NCI-H1417 treated with DMSO at 0.1 percent for 48 hours (cell line): ENCODE measurements at regions not wholly inside any gene's neighbourhood (a gene's known extent, or its start where the extent isn't known, plus 50 kb on each side); places are given as distances from the start of the nearest gene placed in this dataset.
"Not testable (repeated sequence)": the region's sequence is repeated elsewhere in the genome, so short reads cannot be mapped to it uniquely, and the experiment has no call there.

Source experiments
- DNase-seq: peaks from one replicate; lab custom pipeline; 2025; lab: John Stamatoyannopoulos, UW

DNA sequence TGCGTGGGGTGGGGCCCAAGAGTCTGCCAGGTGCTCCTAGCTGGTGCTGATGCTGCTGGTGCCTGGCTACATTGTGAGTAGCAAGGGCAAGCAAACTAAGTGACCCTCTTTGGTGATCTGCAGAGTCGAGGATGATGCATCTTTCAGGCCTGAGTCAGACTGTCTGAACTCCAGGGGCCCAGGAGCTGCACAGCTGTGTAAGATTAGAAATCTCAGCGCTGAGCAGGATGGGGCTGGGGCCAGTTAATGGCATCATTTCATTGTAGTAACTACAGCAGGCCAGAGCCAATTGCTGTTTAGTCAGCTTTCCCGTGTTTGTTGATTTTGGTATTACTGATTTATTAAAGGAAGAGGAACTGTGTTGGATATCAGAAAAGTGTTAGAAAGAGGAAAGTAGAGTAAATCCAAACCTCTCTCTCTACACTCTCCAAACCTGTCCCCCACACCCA, 365.2 kb downstream of the PAX1 start:
- no peak for DNase-seq

DNA sequence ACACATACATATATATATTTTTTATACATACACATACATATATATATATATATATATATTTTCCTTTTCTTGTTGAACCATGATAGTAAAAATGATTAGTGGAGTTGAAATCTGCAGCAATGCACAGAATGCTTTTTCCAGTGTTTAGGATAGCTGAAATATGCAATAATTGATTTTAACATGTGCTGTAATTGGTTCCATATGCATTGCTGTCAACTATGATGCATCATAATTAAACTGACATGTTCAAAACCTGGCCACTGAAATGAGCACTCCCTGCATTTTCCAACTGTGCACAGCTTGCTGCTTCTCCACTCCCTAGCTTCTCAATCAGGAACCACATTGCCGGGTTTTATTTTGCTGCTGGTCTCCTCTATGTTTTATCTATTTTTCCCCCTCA, 358.3 kb downstream of the PAX1 start:
- DNase-seq: no peak

DNA sequence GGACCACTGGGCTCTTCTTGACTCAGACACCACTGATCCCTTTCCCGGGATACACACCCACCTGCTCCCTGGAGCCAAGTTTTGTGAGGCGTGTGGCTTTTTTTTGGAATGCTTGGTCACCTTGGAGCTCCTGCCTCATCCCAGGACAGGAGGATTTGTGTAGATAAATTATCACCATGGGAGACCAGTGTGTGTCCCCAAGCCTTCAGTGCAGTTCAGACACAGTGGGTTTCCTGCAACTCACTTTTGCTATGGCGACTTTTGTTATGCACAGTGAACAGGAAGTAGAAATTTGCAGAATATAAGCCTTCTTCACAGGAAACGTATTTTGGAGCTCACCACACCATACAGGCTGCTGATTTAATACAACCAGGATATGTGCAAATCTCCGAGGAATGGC, 357.4 kb downstream of the PAX1 start:
- no peak for DNase-seq

DNA sequence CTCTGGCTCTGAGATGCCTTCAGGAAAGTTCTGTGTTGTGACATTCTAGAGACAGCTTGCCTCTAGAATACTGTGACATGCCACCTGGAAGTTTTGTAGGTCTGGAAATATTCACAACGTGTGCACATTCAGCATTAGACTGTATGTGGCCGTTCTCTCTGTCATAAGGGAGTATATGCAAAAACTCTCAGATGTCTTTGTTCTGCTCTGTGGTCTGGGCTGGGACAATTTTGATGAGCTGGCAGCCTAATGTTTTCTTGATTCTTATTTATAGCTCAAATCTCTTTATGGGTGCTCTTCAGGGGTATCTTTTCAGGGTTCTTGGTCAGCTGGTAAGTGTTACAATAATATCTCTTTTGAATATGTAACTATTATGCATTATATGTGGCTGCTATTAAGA, 355.1 kb downstream of the PAX1 start:
- no peak for DNase-seq

DNA sequence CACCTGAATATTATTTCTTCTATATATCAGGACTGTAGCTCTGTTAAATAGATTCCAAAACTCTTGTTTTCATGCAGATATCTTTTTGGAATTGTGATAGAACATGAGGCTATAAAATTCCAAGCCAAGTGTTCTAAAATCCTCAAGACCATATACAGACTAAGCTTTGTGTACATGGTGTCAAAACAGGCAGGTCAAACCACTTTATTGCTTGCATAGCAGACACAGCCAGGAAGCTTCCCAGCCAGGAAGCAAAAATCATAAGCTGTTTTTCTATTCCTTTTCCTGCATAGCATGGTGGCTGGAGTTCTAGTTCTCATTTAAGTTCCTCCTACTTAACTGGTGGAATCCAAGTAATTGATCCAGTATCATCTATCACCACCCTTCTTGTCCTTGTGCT, 353.3 kb downstream of the PAX1 start:
- no peak for DNase-seq

DNA sequence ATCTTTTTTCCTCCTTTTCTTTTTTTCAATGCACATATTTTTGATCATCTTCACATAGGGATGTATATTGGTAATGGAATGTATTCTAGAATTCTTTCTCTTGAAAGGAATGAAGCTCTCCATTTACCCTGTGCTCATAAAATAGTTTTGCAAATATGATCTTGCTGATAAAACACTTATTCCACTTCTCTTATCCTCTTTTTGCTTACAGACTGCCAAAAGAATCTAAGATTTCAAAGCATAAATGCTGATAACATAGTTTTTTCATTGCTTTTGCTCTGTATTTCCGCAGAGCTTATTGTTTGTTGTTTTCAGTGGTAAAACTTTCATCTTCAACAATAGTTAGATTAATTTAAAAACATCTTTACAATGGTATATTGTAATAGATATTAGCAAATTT, 350.5 kb downstream of the PAX1 start:
- DNase-seq: no peak

DNA sequence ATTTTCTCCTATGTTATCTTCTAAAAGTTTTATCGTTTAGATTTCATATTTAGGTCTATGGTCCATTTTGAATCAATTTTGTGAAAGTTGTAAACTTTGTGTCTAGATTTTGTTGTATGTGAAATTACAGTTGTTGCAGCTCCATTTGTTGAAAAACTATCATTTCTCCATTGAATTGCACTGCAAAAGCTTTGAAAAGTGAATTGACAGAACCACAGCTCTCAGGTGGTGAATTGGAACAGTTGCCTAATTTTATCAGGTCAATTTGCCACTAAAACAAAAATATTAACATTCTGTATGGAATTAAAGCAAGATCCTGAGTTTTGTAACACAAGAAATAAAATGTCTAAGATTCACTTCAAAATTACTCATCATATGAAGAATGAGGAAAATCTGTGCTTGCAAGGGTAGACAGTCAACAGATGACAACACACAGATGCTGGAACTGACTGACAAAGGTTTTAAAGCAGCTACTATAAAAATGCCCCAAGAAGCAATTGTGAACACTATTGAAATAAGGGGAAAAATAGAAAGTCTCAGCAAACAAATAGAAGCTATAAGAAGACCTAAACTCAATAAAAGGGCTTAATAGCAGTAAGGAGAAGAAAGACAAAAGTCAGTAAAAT, 346.7 kb downstream of the PAX1 start:
- DNase-seq: no peak

DNA sequence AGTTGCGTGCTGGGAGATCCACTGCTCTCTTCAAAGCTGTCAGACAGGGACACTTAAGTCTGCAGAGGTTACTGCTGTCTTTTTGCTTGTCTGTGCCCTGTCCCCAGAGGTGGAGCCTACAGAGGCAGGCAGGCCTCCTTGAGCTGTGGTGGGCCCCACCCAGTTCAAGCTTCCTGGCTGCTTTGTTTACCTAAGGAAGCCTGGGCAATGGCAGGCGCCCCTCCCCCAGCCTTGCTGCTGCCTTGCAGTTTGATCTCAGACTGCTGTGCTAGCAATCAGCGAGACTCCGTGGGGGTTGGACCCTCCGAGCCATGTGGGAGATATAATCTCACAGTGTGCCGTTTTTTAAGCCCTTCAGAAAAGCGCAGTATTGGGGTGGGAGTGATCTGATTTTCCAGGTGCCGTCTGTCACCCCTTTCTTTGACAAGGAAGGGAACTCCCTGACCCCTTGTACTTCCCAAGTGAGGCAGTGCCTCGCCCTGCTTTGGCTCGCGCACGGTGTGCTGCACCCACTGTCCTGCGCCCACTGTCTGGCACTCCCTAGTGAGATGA, 340.6 kb downstream of the PAX1 start:
- DNase-seq: not testable (repeated sequence)

DNA sequence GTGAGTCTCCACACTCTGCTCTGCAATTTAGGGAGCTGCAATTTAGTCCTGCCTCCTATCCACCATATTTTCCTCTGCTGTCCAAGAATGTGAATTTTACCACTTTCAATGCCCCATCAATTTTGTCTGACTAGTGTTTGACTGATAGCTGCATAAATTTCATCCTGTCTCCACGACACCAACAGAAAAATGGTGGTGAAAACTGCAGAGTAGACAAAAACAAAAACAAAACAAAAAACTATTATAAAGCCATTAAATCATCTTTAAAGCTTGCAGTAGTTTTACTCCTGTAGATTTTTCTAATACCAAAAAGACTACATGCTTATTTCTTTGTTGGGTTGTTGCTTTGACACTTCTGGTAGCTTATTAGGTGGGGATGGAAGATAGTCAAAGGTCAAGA, 322.0 kb downstream of the PAX1 start:
- no peak for DNase-seq

DNA sequence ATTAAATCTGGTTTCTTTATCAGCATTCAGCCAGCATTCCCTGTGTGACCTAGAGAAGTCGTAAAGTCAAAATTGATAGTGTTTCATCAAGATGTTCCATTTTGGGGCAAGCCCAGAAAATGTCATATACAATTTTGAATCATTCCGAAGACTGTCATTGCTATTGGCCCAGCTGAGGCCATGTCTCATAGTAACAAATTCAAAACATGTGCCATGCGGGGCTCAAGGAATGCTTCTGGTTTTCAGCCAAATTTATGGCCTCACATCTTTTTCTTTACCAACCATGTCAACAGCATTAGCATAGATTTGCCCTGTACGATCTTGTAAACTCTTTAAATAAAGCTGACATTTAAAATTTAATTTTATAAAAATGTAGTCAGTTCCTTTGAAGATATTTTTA, 314.7 kb downstream of the PAX1 start:
- DNase-seq: no peak

DNA sequence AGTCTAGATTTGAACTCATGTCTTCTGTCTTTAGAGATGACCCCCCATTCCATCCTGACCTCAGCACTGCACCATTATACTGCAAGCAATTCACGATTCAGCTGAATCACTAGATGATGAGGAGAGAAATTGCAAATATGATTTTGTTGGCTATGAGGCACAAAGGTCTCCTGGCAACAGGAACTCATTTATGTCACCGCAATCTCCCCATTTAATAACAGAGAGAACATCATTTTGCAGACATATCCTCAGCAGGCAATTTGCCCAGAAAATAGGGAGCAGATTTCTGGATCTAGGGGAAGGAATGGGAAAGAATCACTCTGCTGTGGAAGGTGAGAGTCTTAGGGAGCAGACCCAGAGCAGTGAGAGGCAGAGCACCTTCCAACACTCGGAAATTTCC, 303.0 kb downstream of the PAX1 start:
- no peak for DNase-seq

DNA sequence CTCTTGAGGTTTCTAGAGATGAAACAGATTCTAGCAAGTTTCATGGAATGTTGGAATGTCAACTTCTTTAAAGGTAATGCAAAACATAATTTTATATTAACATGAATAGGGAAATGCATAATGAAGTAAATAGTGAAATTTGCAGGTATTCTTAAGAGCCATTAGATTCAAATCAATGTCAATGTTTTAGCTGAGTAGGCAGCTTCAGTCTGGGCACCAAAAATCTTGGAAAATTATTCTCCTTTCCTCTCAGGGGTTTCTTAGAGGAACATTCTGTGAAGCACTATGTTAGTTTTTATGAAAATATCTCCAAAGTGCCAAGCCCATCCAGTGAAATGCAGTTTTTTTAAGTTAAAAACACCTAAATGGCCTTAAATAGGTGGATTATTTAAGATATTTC, 300.8 kb downstream of the PAX1 start:
- no peak for DNase-seq

DNA sequence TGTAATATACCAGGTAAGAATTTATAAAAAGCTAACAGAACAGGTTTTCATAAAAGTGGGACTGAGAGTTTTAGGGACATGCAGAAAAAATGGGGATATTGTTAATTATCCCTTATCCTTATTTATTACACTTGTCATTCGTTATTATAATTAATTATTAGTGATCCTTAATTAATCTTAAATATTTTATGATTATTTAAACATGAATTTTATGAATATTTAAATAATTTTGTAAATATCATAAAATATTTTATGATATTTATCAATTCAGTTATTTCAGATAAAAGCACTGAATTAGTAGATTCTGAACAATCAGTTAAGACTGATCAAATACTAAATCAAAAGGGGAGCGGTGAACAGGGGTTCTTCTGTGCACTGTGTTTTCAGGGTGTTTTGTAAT, 300.1 kb downstream of the PAX1 start:
- DNase-seq: no peak

DNA sequence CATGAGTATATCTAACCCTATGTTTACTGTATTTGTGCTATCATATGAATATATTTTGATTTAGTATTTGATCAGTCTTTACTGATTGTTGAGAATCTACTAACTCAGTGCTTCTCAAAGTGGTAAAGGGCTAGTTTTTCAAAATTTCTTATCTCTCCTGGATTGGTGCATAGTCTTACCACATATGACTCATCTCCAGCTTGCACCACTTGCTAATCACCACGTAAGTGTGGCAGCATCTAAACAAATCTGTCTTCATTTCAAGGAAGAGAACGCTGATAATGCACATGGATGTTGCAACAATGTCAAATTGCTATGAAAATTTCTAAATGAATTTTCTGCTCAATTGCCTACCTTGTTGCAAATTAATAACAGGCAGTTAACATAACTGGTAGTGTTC, 299.5 kb downstream of the PAX1 start:
- no peak for DNase-seq

DNA sequence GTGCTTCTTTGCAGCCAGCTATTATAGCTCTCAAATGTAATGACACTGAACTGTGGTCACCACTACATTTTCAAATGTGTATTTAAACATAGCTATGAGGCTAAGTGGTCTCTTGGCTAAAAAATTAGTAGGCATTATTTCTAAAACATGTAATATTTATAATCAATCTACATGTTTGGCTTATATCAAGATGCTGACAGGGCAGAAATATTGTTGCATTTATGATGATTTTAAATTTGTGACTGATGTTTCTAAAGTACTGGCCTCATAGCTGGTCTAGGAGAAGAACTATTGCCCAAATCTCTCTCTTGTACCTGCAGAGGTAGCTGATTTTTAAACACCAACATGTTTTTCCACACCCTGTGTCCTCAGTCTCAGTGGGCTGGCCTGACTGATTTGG, 298.2 kb downstream of the PAX1 start:
- no peak for DNase-seq

DNA sequence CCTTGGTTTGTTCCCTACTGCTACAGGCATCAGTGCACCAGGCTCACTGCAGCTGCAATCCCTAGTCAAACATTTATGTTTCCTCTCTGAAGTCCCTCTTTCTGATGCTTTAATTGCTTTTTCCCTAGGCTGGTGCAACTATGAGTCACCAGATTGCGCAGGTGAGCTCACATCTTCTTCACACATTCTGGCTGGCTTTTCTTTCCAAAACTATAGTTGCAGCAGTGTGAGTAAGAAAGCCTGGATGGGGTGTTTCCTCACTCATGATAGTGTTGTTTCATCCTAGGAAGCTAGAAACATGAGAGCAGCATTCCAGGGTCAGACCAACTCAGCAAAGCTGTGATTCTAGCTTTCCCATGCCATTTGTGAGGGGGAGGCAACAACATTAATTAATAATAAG, 296.4 kb downstream of the PAX1 start:
- DNase-seq: no peak

DNA sequence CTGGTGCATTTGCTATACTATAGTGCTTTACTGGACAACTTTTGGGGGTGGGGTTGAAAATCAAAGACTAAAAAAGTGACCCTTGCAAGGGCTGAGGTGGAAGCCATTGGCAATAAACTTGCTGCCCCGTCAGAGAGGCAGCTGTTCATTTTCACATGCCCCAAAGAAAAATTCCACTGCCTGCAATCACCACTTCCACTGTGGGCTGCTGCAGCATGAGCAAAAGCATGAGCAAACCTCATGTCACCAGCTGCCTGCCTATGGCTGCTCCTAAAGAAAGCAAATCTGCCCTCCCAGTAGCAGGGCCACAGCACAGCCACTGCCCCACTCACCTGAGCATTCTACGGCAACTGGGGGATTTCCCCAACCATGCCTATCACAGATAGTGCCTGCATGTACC, 290.0 kb downstream of the PAX1 start:
- no peak for DNase-seq

DNA sequence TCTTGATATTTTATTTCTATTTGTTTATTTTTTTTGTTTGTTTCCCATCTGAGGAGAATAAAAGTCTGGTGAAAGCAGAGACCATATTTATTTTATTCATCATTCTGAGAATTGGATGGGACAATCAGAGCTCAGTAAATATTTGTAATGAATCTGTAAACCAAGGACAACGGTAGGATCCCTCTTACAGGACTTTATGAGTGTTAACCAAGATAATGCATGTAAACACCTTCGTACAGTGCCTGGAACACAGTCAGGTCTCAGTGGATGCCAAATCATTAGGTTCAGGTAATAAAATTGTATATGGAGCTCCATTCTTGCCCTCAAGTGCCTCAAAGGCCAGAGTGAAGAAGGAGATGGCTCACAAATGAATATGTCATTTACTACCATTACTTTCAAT, 288.7 kb downstream of the PAX1 start:
- no peak for DNase-seq

DNA sequence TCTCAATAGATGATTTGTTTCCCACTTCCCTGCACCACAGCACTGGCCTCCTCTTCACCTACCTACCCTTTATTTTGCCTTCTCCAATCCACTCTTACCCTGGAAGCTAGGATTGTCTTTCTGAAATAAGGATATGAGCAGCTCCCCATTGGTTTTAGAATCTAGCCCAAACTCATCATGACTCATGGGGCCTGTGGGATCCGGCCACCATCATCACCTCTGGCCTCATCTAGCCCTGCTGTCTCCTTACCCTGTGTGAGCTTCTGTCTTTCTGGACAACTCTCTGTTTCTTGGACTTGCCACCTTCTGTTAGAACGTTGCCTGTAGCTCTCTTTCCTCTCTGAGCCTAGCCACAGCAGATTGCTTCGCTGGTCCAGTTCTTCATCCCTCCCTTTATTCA, 277.1 kb downstream of the PAX1 start:
- DNase-seq: no peak

DNA sequence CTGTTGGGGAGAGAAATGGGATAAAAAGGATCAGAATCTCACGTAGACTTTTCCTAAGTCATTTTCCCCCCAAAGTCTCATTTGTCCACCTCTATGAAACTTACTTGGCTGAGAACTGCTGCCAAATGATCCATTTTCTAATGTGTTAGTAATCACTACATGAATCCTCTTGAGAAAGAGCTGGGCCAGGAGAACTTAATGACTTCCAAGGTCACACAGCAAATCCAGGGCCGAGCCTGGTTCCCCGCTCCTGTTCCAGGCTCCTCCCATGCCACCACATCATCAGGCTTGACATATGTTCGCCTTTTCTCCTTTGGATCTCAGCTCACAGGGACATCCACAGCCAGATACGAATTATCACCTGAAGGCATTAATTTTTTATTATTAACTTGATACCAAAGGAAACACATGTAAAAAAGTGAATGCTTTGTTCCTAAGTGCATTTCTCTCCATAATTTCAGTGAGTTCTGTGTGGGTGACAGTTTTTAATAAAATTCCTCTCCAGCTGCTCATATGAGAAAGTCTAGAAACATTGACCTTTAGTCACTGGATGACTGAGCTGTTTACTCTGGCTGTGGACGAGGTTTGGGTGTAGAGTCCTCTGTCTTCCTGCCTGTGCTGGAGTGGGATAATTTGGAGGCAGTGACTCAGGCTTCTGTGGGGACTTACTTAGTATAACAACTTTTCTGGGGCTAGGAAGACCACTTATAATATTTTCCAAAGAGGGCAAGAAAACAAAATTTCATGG, 276.3 kb downstream of the PAX1 start:
- DNase-seq: no peak

DNA sequence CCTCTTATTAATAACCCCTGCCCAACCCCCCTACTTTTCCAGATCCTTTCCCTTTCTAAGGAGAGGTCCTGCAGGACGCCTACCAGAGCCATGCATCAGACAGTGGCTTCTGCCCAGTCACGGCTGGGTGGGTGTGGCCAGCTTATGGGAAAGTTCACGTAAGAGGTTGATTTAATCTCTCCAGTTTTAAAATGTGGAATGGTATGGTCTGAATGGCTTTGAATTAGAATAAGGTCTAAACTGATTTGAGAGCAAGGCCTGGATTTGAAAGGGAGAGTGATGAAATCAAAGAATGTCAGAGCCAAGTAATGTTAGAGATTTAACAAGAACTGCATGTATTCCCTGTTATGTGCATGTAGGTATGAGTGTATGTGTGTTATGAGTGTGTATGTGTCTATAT, 275.7 kb downstream of the PAX1 start:
- no peak for DNase-seq

DNA sequence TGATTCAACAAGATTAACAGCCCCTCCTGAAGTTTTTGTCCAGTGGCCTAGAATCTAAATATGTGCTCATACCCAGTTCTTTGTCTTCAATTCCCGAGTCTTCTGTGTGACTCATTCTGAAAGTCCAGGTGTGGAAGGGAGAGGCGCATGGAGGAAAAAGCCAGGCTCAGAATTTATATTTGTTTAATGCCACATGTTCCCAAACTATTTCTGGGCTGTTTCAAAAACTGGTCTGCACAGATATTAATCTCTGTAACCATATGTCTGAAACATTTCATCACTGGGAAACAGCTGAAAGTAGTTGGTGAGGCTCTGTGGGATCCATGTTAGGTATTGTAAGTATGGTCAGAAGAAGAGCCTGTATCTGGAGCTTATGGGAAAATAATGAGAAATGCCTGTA, 266.0 kb downstream of the PAX1 start:
- no peak for DNase-seq

DNA sequence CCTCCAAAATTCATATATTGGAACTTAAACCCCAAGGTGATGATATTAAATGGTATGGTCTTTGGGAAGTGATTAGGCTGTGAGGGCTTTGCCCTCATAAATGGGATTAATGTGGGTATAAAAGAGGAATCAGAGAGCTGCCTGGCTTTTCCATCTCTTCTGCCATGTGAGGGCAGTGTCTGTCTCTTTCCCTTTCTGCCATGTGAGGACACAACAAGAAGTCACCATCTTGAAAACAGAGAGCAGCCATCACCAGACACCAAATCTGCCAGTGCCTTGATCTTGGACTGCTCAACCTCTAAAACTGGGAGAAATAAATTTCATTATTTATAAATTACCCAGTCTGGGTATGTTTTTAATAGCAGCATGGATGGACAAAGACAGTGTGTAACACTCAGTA, 263.0 kb downstream of the PAX1 start:
- no peak for DNase-seq

DNA sequence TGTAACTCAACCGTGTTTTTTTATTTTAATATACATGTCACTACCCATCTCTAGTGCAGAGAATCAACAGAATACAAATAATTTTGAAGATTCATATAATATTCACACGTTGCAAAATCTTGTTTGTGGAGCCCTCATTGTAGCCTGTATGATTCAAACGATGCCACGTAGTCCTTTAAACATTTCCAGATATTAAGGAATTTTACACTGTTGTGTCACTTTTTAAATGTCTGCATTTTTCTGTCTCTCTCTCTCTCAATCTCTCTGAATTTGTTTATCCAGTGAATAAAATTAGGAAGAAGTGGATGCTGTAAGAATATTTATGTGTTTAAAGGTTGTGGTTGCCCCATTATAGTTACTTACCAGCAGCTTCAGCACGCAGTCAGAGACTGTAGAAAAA, 262.0 kb downstream of the PAX1 start:
- DNase-seq: no peak
